GM12891 (cell line): ENCODE measurements at regions not wholly inside any gene's neighbourhood (a gene's known extent, or its start where the extent isn't known, plus 50 kb on each side); places are given as distances from the start of the nearest gene placed in this dataset.

ENCODE experiments used
- POLR2A ChIP-seq: IDR thresholded peaks from 2 replicates; pipeline ENCODE4 v1.6.1; 2011; ENCODE audit warnings: low read depth, low read length, control low read depth
- POLR2AphosphoS5 ChIP-seq: IDR thresholded peaks from 2 replicates; pipeline ENCODE4 v1.6.1; 2011; ENCODE audit warnings: low read depth, low read length, control low read depth
- POU2F2 ChIP-seq: IDR thresholded peaks from 2 replicates; pipeline ENCODE4 v1.6.1; 2011; ENCODE audit warnings: low read depth, mild to moderate bottlenecking, control low read depth, low read length, moderate library complexity
- TAF1 ChIP-seq: IDR thresholded peaks from 2 replicates; pipeline ENCODE4 v1.6.1; 2011; ENCODE audit warnings: low read depth, low read length, control low read depth

DNA sequence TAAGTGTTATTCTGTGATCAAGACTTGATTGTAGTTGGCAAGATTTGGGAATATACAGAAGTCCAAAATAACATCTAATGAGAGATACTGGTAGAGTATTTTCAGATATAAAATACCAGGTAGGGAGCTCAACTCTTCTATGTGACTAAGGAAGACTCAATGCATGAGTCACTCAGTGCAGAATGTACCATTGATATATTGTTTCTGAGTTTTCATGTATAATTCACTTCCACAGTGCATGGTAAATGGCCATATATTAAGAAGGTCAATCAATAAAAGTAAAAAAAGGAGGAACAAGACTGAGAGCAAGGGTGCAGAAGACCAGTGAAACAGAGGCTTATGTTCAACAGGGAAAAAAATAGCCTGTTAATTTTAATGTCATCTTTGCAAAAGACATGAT is 1387.9 kb downstream of the CDH8 start:
- TF ChIP-seq POLR2AphosphoS5, result no peak
- TF ChIP-seq POLR2A, result no peak
- TF ChIP-seq TAF1, result no peak
- TF ChIP-seq POU2F2, result no peak
